Mesenchymal stem cell (in vitro differentiated cells and primary cell): ENCODE measurements at regions not wholly inside any gene's neighbourhood (a gene's known extent, or its start where the extent isn't known, plus 50 kb on each side); places are given as distances from the start of the nearest gene placed in this dataset.

Experiments used
- DNase-seq: peaks from one replicate; pipeline ENCODE4 v3.0.0-alpha.2; 2013
- H2AFZ ChIP-seq: one replicate; pipeline ENCODE4 v1.6.1; 2013; ENCODE audit warnings: low read depth, mild to moderate bottlenecking, control low read depth, inconsistent platforms, low read length, moderate library complexity
- H2AK5ac ChIP-seq: 2 replicates; pipeline ENCODE4 v1.6.1; 2013; ENCODE audit warnings: low read length, moderate library complexity, mild to moderate bottlenecking, inconsistent platforms; ENCODE audit not compliant: severe bottlenecking
- H2BK120ac ChIP-seq: one replicate; pipeline ENCODE4 v1.6.1; 2013; ENCODE audit warnings: low read depth, mild to moderate bottlenecking, inconsistent platforms, low read length, moderate library complexity
- H2BK12ac ChIP-seq, 2 experiments: one replicate each; pipeline ENCODE4 v1.6.1; 2013; ENCODE audit warnings: inconsistent platforms in 2 of 2, low read length in 2 of 2, mild to moderate bottlenecking in 2 of 2, moderate library complexity in 2 of 2, control low read depth in 1 of 2
- H2BK15ac ChIP-seq: one replicate; pipeline ENCODE4 v1.6.1; 2013; ENCODE audit warnings: mild to moderate bottlenecking, low read depth, inconsistent platforms; ENCODE audit not compliant: poor library complexity, severe bottlenecking
- H2BK5ac ChIP-seq: 2 replicates; pipeline ENCODE4 v1.6.1; 2013; ENCODE audit warnings: low read depth, mild to moderate bottlenecking, low read length, control low read depth, inconsistent platforms; ENCODE audit not compliant: poor library complexity, severe bottlenecking
- H3K14ac ChIP-seq, 2 experiments: one replicate each; pipeline ENCODE4 v1.6.1; 2013; ENCODE audit warnings: inconsistent platforms in 2 of 2, low read length in 2 of 2, control low read depth in 1 of 2, mild to moderate bottlenecking in 1 of 2, moderate library complexity in 1 of 2
- H3K18ac ChIP-seq, 2 experiments: one replicate each; pipeline ENCODE4 v1.6.1; 2013; ENCODE audit warnings: inconsistent platforms in 2 of 2, low read length in 2 of 2, control low read depth in 1 of 2, low read depth in 1 of 2, mild to moderate bottlenecking in 1 of 2
- H3K23ac ChIP-seq, 2 experiments: one replicate each; pipeline ENCODE4 v1.6.1; 2013; ENCODE audit warnings: inconsistent platforms in 2 of 2, low read length in 2 of 2, mild to moderate bottlenecking in 2 of 2, moderate library complexity in 2 of 2, control low read depth in 1 of 2
- H3K27ac ChIP-seq: 2 replicates; pipeline ENCODE4 v1.5.1; 2013; ENCODE audit warnings: mild to moderate bottlenecking, moderate library complexity, low read length, control low read depth, inconsistent platforms; ENCODE audit not compliant: poor library complexity, severe bottlenecking
- H3K27me3 ChIP-seq, 2 experiments: 2 replicates each; pipeline versions ENCODE4 v1.6.1 to v1.7.0; 2013; ENCODE audit warnings: low read length in 2 of 2, mild to moderate bottlenecking in 2 of 2, moderate library complexity in 2 of 2, control low read depth in 1 of 2, inconsistent platforms in 1 of 2; ENCODE audit not compliant: control insufficient read depth in 1 of 2, insufficient read depth in 1 of 2
- H3K36me3 ChIP-seq, 2 experiments: 2 replicates each; pipeline versions ENCODE4 v1.6.1 to v1.7.0; 2013; ENCODE audit warnings: low read length in 2 of 2, control low read depth in 1 of 2, inconsistent platforms in 1 of 2, low read depth in 1 of 2, mild to moderate bottlenecking in 1 of 2; ENCODE audit not compliant: insufficient read depth in 2 of 2, control insufficient read depth in 1 of 2
- H3K4ac ChIP-seq, 2 experiments: one replicate each; pipeline ENCODE4 v1.6.1; 2013; ENCODE audit warnings: inconsistent platforms in 2 of 2, low read length in 2 of 2, mild to moderate bottlenecking in 2 of 2, moderate library complexity in 2 of 2, control low read depth in 1 of 2, low read depth in 1 of 2
- H3K4me1 ChIP-seq: 2 replicates; pipeline ENCODE4 v1.6.1; 2013; ENCODE audit warnings: low read depth, low read length, control low read depth; ENCODE audit not compliant: control insufficient read depth, insufficient read depth
- H3K4me2 ChIP-seq: 2 replicates; pipeline ENCODE4 v1.6.1; 2013; ENCODE audit warnings: low read length, mild to moderate bottlenecking, inconsistent platforms; ENCODE audit not compliant: poor library complexity, severe bottlenecking
- H3K4me3 ChIP-seq, 2 experiments: 2 replicates each; pipeline versions ENCODE4 v1.5.1 to v1.7.0; 2013; ENCODE audit warnings: low read length in 2 of 2, mild to moderate bottlenecking in 2 of 2, control low read depth in 1 of 2, low read depth in 1 of 2; ENCODE audit not compliant: insufficient read depth in 1 of 2
- H3K79me1 ChIP-seq: replicated peaks from 2 replicates; pipeline ENCODE4 v1.6.1; 2013; ENCODE audit warnings: mild to moderate bottlenecking, control low read depth, low read length, inconsistent platforms; ENCODE audit not compliant: poor library complexity, severe bottlenecking
- H3K9ac ChIP-seq: 2 replicates; pipeline ENCODE4 v1.7.0; 2013; ENCODE audit warnings: mild to moderate bottlenecking, low read length, moderate library complexity
- H3K9me3 ChIP-seq: 2 replicates; pipeline ENCODE4 v1.7.0; 2013; ENCODE audit warnings: mild to moderate bottlenecking, low read length; ENCODE audit not compliant: control insufficient read depth
- H4K8ac ChIP-seq: one replicate; pipeline ENCODE4 v1.6.1; 2013; ENCODE audit warnings: inconsistent platforms, mild to moderate bottlenecking, low read length, moderate library complexity
- H4K91ac ChIP-seq: one replicate; pipeline ENCODE4 v1.6.1; 2013; ENCODE audit warnings: mild to moderate bottlenecking, low read length, inconsistent platforms
- WGBS: methylation state at CpG from one replicate; pipeline ENCODE4 v1.1.7; 2013; ENCODE audit warnings: mixed read lengths; 5-methylcytosine and 5-hydroxymethylcytosine counted together

GRCh38 chr22:23377767-23378166 is 197.5 kb downstream of the BCR start:
- WGBS: 93% methylated on average over 4 of the region's 6 CpGs
- Histone ChIP-seq H2AK5ac (no peak overlapping the region), H3K23ac (no peak overlapping the region)

GRCh38 chr22:23376256-23376655 is 195.9 kb downstream of the BCR start:
- Histone ChIP-seq H3K9ac (no peak overlapping the region), H4K8ac (no peak overlapping the region), H2AK5ac (no peak overlapping the region), H4K91ac (no peak overlapping the region), H3K14ac (no peak overlapping the region), H3K4me1 (no peaks in the 10 kb centered on the region), H3K27ac (no peak overlapping the region), H2BK15ac (no peak overlapping the region), H2BK12ac (no peak overlapping the region), H3K4me3 (no peak overlapping the region), H3K27me3 (peaks cover 12 to 53% of the 10 kb centered on the region in 2 experiments), H3K4ac (no peak overlapping the region), H2BK5ac (no peak overlapping the region), H3K9me3 (no peaks in the 10 kb centered on the region), H3K23ac (no peak overlapping the region), H2BK120ac (no peak overlapping the region), H3K4me2 (no peak overlapping the region), H3K18ac (no peak overlapping the region), H2AFZ (no peak overlapping the region), H3K36me3 (no peaks in the 10 kb centered on the region), H3K79me1 (no peaks in the 10 kb centered on the region)
- DNase-seq: peak; percentile 13
- 56% methylated on average over 6 of the region's 6 CpGs for WGBS

More at GRCh38 chr22:23377767-23378166, 197.5 kb downstream of the BCR start:
- Histone ChIP-seq H2AFZ (no peak overlapping the region), H3K4me1 (no peaks in the 10 kb centered on the region), H2BK12ac (no peak overlapping the region), H3K9ac (no peak overlapping the region), H2BK120ac (no peak overlapping the region), H3K4me2 (no peak overlapping the region), H4K91ac (no peak overlapping the region), H3K36me3 (no peaks in the 10 kb centered on the region), H3K14ac (no peak overlapping the region), H2BK5ac (no peak overlapping the region), H3K18ac (no peak overlapping the region), H2BK15ac (no peak overlapping the region), H4K8ac (no peak overlapping the region), H3K79me1 (no peaks in the 10 kb centered on the region), H3K4ac (no peak overlapping the region), H3K4me3 (no peak overlapping the region), H3K27ac (no peak overlapping the region), H3K27me3 (peaks cover 20 to 62% of the 10 kb centered on the region in 2 experiments), H3K9me3 (no peaks in the 10 kb centered on the region)
- DNase-seq: no peak

GRCh38 chr22:23375031-23375827 is 194.9 kb downstream of the BCR start:
- no peak overlapping the region for H2BK12ac ChIP-seq
- H4K91ac ChIP-seq: no peak overlapping the region
- H3K9ac ChIP-seq: no peak overlapping the region
- no peak overlapping the region for H3K4me3 ChIP-seq
- H2AK5ac ChIP-seq: no peak overlapping the region
- peaks cover 15 to 61% of the 10 kb centered on the region in 2 experiments for H3K27me3 ChIP-seq
- no peak overlapping the region for H2BK5ac ChIP-seq
- no peak overlapping the region for H3K14ac ChIP-seq
- no peak overlapping the region for H3K23ac ChIP-seq
- H4K8ac ChIP-seq: no peak overlapping the region
- no peaks in the 10 kb centered on the region for H3K79me1 ChIP-seq
- H3K18ac ChIP-seq: no peak overlapping the region
- H3K4me2 ChIP-seq: no peak overlapping the region
- no peak for DNase-seq
- no peaks in the 10 kb centered on the region for H3K9me3 ChIP-seq
- no peak overlapping the region for H2AFZ ChIP-seq
- H3K4me1 ChIP-seq: no peaks in the 10 kb centered on the region
- WGBS: 55% methylated on average over 13 of the region's 14 CpGs
- no peaks in the 10 kb centered on the region for H3K36me3 ChIP-seq
- no peak overlapping the region for H3K4ac ChIP-seq
- H2BK120ac ChIP-seq: no peak overlapping the region
- H2BK15ac ChIP-seq: no peak overlapping the region
- H3K27ac ChIP-seq: no peak overlapping the region

GRCh38 chr22:23373601-23374000 is 193.3 kb downstream of the BCR start:
- no peak overlapping the region for H3K9ac ChIP-seq
- DNase-seq: no peak
- H2BK5ac ChIP-seq: no peak overlapping the region
- no peak overlapping the region for H2AK5ac ChIP-seq
- WGBS: 83% methylated on average over 9 of the region's 9 CpGs
- no peak overlapping the region for H2BK120ac ChIP-seq
- H3K23ac ChIP-seq: no peak overlapping the region
- H3K27me3 ChIP-seq: peaks cover 29 to 69% of the 10 kb centered on the region in 2 experiments
- no peak overlapping the region for H4K8ac ChIP-seq
- no peak overlapping the region for H3K14ac ChIP-seq
- H3K4me1 ChIP-seq: no peaks in the 10 kb centered on the region
- no peak overlapping the region for H2BK12ac ChIP-seq
- no peak overlapping the region for H3K27ac ChIP-seq
- H3K18ac ChIP-seq: no peak overlapping the region
- no peak overlapping the region for H3K4me2 ChIP-seq
- H3K79me1 ChIP-seq: no peaks in the 10 kb centered on the region
- no peaks in the 10 kb centered on the region for H3K36me3 ChIP-seq
- no peak overlapping the region for H2BK15ac ChIP-seq
- H3K4ac ChIP-seq: no peak overlapping the region
- no peak overlapping the region for H2AFZ ChIP-seq
- H3K4me3 ChIP-seq: no peak overlapping the region
- no peak overlapping the region for H4K91ac ChIP-seq
- no peaks in the 10 kb centered on the region for H3K9me3 ChIP-seq
